C4-2B (cell line): ENCODE measurements at regions not wholly inside any gene's neighbourhood (a gene's known extent, or its start where the extent isn't known, plus 50 kb on each side); places are given as distances from the start of the nearest gene placed in this dataset.
A peak's percentile ranks its signal among the peaks of the same experiment; 100 is the strongest.

ENCODE experiments used
- H3K27ac ChIP-seq: fragments of 450-650 bp; 2 replicates; pipeline ENCODE4 v1.5.1; 2017
- CTCF ChIP-seq: fragments of 450-650 bp; conservative IDR thresholded peaks from 2 replicates; pipeline ENCODE4 v1.5.1; 2017; ENCODE audit warnings: mild to moderate bottlenecking
- ZFX ChIP-seq: fragments of 450-650 bp; IDR thresholded peaks from 2 replicates; pipeline ENCODE4 v1.6.1; 2017

GRCh38 chr4:123092586-123092985 lies 170.2 kb upstream of the NUDT6 start:
- no peak overlapping the region for H3K27ac ChIP-seq
- TF ChIP-seq CTCF (no peak), ZFX (no peak)

GRCh38 chr4:123093236-123093635 lies 170.8 kb upstream of the NUDT6 start:
- no peak for TF ChIP-seq ZFX
- TF ChIP-seq CTCF = no peak
- H3K27ac ChIP-seq = no peak overlapping the region

- TF ChIP-seq CTCF (peak; percentile 19), ZFX (no peak)
- no peak overlapping the region for H3K27ac ChIP-seq
Measured at GRCh38 chr4:123096038-123096437, 173.6 kb upstream of the NUDT6 start.

GRCh38 chr4:123102897-123103471 lies 180.6 kb upstream of the NUDT6 start:
- H3K27ac ChIP-seq = no peak overlapping the region
- peak; percentile 74 for TF ChIP-seq CTCF
- TF ChIP-seq ZFX = no peak

GRCh38 chr4:123104310-123105025 lies 182.1 kb upstream of the NUDT6 start:
- H3K27ac ChIP-seq = no peak overlapping the region
- TF ChIP-seq ZFX = no peak
- no peak for TF ChIP-seq CTCF

- no peak for TF ChIP-seq ZFX
- no peak for TF ChIP-seq CTCF
- H3K27ac ChIP-seq = no peak overlapping the region
Measured at GRCh38 chr4:123105026-123105420, 182.6 kb upstream of the NUDT6 start.

GRCh38 chr4:123106747-123107146 lies 184.3 kb upstream of the NUDT6 start:
- H3K27ac ChIP-seq = peak overlapping the region; percentile 77; the same call in 1 of the 2 replicates
- TF ChIP-seq CTCF (no peak), ZFX (no peak)
